ENCODE measurements at regions not wholly inside any gene's neighbourhood (a gene's known extent, or its start where the extent isn't known, plus 50 kb on each side); places are given as distances from the start of the nearest gene placed in this dataset.
"Not testable (repeated sequence)": the region's sequence is repeated elsewhere in the genome, so short reads cannot be mapped to it uniquely, and the experiment has no call there.

DNA sequence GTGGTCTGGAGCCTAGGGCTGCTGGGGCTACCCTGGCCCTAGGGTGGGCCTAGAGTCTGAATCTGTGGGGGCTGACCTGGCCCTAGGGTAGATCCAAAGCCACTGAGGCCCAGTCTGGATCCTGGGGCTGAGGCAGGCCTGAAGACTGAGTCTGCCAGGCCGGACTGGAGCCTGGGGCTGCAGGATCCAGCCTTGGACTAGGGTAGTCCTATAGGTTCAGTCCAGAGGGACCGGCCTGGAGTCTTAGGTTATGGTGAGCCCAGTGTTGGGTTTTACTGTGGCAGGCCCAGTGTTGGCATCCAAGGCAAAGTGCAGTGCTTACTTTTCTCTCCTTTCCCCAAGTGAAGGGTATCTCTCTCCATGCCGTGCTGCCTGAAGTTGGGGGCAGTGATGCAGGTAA, 227.9 kb upstream of the TAS2R1 start:
- DNase-seq (ENCODE audit: low read depth, low spot score): no peak

DNA sequence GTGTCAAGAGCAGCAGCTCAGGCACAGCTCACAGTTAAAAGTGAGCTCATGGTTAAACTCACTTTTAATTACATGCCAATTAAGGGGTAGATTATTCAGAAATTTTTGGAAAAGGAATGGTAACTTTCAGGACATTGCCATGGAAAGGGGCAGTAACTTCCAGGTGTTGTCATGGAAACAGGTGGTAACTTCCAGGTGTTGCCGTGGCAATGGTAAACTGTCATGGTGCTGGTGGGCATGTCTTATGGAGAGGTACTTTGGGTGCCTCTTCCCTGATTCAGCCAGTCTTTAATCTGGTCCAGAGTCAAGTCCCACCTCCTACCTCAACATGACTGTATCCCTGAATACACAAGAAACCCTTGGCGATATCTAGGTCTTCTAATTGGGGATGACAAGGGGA, 223.2 kb upstream of the TAS2R1 start:
- DNase-seq (ENCODE audit: low read depth, low spot score): no peak

DNA sequence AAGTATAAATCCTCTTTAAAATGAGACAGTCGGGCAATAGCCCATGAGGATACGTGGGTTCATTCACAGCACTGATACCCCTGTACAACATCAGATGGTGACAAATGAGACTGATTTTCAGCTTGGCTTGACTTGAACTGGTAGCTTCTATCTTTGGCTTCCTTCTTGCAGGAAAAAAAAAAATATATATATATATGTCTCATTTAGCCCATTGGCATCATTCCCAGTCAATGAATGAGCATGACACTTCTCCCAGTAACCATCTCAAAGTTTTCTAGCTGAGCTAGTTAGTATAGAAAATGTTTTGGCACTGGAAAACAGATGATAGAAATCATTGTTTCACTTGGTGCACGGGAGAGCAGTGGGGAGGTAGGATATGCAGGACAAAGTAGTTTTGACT, 222.5 kb upstream of the TAS2R1 start:
- no peak for DNase-seq (ENCODE audit: low read depth, low spot score)

DNA sequence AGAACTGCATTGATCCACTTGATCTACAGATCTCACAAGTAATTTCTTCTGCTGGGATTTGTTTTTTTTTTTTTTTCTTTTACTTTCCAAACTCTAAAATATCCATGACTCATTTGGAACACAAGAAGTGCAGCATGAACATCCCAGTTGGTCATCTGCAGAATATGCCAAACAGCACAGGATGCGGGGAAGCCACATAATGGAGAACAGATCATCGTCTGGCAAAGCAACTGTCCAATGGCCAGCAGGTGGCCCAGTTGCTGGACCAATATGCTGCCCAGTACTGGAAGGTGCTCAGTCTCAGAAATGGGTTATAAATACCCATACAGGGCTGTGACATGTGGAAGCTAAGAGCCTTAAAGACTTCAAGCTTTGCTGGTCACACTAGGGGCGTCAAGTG, 221.3 kb upstream of the TAS2R1 start:
- no peak for DNase-seq (ENCODE audit: low read depth, low spot score)

DNA sequence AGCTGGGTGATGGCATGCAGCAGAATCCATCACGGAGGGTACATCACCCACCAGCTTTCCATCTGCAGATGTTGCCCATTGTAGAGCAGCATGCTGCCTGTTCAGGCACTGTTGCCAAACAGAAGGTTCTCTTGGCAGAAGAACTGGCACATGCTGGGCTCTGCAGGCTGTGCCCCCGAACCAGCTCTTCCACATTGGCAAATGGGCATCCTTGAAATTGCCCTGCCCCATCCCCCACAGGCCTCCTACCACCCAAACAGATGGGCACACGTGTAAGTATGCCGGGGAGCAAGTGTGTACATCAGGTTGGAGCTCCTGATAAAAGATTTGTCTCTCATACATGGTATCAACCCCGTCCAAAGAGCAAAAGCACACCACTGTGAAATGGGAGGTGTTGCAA, 220.3 kb upstream of the TAS2R1 start:
- DNase-seq (ENCODE audit: low read depth, low spot score): no peak

DNA sequence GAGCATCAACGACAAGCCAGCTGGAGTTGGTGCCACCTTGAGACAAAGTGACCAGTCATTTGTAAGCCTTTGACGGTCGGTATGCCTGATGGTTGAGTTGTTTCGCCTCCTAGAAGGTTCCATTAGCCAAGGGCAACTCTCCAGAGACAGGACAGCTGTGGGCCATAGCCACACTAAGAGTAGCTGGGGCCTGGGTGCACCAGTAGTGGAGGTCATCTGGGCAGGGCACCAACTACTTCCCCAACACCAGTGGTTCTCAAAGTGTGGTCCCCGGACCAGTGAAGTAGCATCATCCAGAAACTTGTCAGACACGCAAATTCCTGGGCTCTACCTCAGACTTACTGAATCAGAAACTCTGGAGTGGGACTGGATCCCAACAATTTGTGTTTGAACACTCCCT, 217.5 kb upstream of the TAS2R1 start:
- no peak for DNase-seq (ENCODE audit: low read depth, low spot score)

DNA sequence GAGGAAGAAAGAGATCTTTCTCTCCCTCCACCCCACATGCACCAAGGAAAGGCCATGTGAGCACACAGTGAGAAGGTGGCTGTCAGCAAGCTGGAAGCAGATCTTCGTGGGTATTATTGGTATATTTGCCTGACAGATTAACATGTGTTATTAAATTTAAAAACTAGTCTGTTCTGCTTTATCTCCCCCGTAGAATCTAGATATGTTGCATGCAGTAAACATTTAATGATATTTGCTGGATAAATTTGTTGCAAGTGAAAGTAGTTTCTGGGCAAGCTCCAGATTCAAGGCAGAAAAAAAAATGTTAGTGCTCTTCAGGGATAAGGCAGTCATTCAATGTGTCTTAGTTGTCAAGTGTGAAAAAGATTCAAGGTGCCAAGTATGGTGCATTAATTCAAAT, 215.0 kb upstream of the TAS2R1 start:
- DNase-seq (ENCODE audit: low read depth, low spot score): no peak

DNA sequence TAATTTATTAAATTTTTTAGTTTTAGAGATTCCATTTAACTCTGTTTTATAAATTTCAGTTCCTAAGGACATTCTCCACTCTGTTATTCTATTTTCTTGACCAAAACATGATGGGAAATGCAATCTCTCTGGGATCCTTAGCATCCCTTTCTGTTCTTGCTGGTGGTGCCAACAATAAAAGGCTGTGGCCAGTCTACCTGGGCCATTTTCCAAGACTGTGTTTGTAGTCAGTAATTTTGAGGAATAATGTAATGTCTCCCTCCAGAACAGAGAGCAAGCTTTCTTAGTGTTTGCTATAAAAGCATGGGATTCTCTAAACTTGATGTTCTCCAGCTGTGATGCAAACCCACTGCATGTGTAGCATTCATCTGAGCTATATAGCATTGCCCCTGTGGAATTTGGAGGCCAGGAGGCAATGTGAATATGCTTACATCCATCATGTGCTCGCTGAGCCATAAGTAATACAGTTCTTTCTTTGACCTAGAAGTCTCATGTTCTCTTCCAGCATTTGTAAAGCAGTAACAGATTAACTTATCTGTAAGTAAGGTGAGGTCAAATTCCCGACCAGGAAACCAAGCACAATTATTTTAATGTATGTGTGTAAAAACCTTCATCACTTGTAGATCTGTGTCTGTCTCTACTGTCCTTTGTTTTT, 211.5 kb upstream of the TAS2R1 start:
- no peak for DNase-seq (ENCODE audit: low read depth, low spot score)

DNA sequence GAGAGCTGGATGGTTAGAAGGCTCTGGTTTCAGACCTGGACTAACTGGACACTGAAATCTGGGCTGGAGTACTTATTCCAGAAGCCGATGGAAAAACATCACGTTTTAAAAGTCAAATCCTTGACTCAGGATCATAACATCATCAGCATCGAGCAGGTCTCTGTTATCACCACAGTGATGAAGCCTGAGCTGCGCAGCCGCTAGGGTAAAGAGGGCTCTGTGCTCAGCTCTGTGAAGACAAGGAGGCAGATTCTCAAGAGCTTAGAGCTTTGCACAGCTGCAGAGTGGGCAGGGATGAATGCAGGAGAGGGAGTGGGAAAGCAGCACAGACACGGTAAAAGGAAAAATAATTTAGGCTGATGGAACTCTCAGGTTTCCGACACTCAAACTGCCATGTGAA, 208.8 kb upstream of the TAS2R1 start:
- no peak for DNase-seq (ENCODE audit: low read depth, low spot score)

DNA sequence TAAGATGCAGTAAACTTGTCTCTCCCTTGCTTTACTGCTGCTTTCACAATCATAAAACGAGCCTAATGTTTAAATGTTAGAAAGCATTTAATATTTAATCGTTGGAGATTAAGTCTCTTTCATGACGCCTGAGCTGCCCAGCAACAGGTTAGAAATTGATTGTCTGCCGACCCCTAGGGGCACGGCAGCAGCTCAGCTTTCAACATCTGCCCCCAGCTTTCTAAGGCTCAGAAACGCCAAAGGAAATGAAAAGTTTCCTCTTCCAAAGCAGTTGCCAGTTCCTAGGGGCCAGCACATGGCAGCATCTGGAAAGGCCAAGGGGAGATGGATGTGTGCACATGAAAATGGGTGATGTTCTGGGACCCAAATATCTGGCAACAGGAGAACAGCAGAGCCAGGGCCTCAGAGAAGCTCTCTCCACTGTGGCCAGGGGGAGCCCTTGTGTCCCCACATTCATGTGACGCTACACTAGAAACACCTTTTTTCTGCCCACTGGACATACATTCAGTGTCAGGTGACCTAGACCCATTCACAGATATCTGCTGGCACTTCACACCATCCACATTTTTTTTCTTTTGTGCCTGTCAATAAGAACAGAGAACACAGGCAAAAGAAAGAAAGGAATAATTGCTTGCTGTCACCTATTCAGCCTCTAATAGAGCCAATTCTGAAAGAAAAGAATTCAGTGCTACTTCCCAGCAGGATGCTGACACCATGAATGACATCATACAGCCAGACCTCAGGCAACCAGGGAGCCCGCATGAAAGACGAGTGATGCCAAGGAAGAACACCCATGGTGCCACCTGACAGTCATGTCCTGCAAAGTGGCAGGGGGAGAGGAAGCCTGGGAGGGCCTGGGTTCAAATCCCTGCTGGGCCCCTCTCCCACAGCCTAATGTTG, 205.0 kb upstream of the TAS2R1 start:
- no peak for DNase-seq (ENCODE audit: low read depth, low spot score)

DNA sequence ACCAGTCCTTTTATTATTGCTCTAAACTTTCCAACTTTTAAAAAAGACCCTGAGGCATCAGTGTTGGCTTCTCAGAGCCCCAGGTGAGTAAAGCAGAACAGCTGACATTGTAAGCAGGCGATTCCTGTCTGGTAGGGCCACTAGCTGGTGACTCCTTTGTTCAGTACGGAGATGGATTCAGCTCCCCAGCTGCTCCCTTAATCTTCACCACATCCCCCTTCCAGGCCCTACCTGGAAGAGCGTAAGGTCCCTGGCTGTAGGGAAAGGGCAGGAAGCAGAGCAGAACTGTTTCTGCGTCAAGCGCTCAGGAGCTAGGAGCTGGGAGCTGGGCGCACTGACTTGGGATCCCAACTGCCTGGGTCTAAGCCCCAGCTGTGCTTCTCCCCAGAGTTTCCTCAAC, 203.7 kb upstream of the TAS2R1 start:
- no peak for DNase-seq (ENCODE audit: low read depth, low spot score)

DNA sequence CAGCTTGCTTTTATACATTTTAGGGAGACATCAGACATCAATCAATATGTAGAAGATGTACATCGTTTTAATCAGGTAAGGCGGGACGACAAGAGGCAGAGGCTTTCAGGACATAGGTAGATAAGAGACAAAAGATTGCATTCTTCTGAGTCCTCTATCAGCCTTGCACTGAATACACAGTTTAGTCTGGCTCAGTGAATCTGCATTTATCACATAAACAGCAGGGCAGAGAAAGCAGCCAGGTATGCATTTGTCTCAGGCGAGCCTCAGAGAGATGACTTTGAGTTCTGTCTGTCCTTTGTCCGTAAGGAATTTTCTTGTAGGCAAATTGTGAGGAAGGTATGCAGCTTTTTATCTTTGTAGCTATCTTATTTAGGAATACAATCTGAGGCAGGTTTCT, 202.8 kb upstream of the TAS2R1 start:
- no peak for DNase-seq (ENCODE audit: low read depth, low spot score)

DNA sequence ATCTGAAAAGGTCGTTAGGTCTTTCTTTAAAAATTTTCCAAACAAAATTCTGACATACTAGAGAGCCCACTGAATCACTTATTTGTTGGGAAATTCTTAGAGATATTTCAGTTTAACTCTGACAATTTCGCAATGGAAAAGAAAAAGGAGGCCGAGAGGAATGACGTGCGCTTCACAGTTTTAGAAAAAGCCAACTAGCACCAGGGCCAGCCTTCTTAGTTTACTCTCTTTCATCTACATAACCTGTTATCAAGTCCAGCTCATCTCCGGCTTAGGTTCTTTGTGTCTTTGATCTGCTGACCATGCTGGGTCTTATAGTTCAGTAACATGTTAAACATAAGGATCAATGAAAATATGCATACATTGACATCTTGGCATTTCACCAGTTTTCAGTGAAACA, 201.7 kb upstream of the TAS2R1 start:
- DNase-seq (ENCODE audit: low read depth, low spot score): no peak

DNA sequence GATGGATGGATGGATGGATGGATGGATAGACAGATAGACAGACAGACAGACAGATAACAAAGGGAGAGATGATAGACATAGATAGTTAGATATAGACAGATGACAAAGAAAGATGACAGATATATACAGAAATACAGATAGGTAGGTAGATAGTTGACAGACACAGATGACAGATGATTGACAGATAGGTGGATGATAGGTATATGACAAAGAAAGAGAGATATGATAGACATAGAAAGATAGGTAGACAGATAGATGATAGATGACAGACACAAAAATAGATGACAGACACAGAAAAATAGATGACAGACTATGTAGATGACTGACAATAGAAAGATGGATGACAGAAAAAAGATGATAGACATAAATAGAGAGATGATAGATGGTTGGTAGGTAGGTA, 200.0 kb upstream of the TAS2R1 start:
- no peak for DNase-seq (ENCODE audit: low read depth, low spot score)

DNA sequence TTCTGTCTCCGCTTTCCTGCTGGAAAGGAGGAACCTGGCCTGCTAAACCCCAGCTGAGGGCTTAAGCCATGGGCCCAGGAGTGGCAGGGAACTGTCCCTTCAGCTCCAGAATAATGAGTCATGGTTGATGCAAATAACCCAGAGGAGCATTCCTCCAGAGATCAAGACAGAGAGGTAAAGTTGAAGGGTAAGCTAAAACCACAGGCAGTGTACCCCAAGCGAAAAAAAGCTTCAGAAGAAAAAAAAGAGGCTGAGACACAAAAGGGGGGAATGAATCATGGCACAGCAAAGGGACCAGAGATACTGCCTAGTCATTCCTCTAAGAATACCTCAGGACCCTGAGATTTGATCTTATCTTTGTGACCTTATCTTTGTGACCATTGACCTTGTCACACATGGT, 199.5 kb upstream of the TAS2R1 start:
- DNase-seq (ENCODE audit: low read depth, low spot score): no peak

DNA sequence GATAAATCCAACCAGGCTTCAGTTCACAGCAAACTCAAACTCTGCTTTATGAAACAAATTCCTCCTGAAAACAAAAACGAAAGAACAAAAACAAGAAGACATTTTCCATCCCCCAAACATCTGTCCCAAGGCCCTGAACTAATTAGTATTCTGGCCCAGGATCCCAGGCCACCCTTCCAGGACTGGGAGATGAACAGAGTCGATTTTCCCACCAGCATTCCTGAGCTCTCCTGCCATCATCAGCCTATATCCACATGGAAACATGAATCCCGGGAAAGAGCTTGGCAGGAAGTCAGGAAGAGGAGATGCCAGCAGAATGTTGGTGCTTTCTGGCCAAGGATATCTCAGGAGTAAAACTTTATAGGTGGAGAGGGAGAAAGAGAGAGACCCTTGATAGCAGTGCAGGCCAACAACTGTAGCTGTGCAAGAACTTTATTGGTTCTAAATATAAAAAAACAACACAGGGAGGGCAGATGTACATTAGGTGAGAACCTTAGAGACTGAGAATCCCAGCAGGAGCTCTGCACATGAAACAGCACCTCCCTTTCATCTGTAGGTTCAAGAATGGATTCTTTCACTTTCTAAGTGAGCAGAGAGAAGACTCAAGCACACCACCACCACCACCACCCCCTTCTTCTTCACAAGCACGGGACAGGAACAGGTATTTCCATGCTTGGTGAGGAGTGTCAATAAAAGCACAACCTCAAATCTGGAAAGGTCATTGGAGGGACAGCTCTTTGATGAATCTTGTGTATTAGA, 190.7 kb upstream of the TAS2R1 start:
- no peak for DNase-seq (ENCODE audit: low read depth, low spot score)

DNA sequence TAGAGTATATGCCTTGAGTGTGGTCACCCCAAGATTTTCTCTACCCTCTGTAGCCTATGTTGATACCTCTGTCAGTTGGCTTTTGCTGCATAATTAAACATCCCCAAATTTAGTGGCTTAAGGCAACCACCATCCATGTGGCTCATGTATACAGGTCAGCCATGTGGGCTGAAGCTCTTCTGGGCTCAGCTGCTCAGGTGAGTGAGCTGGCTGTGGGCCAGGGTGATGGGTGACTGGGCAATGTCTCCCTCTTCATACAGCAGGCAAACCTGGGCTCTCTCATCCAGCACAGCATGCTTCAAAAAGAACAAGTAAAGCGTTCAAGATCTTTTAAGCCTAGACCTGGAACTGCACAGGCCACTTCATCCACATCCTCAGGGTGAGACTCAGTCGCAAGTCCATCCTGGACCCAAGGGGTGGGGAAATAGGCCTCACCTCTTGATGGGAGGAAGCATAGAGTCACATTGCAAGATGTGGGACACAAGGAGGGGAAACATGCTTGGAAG, 188.2 kb upstream of the TAS2R1 start:
- no peak for DNase-seq (ENCODE audit: low read depth, low spot score)

DNA sequence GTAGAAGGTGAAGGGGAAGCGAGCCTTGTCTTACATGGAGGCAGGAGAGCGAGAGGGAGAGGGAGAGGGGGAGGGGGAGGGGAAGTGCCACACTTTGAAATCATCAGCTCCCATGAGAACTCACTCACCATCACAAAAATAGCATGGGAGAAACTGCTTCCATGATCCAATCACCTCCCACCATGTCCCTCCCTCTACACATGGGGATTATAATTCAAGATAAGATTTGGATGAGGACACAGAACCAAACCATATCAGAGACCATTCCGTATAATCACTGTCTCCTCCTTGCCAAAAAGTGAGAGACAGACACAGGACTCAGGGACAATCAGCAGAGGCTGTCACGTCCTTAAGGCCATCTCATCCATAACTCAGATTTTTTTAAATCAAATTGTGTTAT, 187.7 kb upstream of the TAS2R1 start:
- no peak for DNase-seq (ENCODE audit: low read depth, low spot score)

DNA sequence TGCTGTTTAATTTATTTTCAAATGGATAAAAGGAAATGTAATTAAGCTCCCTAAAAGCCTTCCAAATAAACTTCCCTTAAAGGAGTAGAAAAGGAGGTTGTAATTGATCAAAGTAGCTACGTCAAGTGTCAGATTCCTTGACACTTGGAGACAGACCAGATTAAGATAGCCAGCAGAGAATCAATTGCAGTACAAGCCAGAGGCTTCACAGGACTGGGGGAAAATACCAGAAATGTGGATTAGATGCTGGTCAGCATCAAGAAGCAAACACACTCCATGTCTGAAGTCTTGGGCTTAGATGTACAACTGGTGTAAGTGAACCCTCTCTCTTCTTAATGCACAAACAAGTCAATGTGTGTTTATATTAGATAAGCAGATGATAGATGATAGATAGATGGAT, 184.9 kb upstream of the TAS2R1 start:
- no peak for DNase-seq (ENCODE audit: low read depth, low spot score)

DNA sequence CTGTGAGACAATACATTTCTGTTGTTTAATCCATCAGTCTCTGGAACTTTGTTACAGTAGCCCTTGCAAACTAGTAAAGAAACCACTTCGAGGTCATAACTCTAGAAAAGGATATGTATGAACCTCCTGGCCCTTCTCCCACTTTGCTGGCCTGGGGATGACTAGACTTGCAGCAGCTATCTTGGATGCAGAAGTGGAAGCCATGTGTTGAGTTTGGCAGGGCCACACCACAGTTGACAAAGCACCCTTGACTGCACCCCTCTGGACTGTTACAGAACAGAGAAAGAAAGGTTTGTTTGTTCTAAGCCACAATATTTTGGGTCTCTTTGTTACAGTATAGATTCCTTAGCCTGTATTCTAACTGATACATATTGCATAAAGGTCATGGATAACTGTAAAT, 183.2 kb upstream of the TAS2R1 start:
- DNase-seq (ENCODE audit: low read depth, low spot score): no peak

DNA sequence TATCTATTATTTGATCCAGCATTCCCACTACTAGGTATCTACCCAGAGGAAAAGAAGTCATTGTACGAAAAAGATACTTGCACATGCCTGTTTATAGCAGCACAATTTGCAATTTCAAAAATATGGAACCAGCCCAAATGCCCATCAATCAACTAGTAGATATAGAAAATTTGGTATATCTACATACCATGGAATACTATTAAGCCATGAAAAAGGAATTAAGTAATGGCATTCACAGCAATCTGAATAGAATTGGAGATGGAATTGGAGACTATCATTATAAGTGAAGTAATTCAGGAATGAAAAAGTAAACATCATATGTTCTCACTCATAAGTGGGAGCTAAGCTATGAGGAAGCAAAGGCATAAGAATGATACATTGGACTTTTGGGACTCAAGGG, 177.2 kb upstream of the TAS2R1 start:
- DNase-seq (ENCODE audit: low read depth, low spot score): not testable (repeated sequence)

DNA sequence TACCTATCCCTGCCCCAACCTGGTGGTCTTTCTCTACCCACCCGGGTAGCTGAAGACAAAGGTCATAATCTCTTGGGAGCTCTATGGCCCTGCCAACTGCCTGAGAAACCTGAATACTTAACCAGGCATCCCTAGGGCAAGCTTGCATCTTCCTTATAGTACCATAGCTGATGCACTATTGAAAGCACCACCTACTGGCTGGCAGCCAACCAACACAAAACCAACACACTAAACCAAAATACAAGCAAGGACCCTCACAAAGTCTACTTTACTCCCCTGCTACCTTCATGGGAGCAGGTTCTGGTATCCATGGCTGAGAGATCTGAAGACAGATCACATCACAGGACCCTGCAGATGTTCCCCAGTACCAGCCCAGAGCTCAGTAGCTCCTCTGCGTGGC, 171.8 kb upstream of the TAS2R1 start:
- DNase-seq (ENCODE audit: low read depth, low spot score): no peak

Measured in iPS DF 19.7 (cell line).